DND-41 (cell line): ENCODE measurements at regions not wholly inside any gene's neighbourhood (a gene's known extent, or its start where the extent isn't known, plus 50 kb on each side); places are given as distances from the start of the nearest gene placed in this dataset.

ENCODE experiments used
- CTCF ChIP-seq: IDR thresholded peaks from 2 replicates; pipeline ENCODE4 v1.5.1; 2012; ENCODE audit warnings: borderline replicate concordance, low read length, moderate library complexity, mild to moderate bottlenecking; ENCODE audit not compliant: poor library complexity, severe bottlenecking; ENCODE audit errors: extremely low read depth
- EZH2 ChIP-seq: IDR thresholded peaks from 3 replicates; pipeline ENCODE4 v1.6.1; 2012; ENCODE audit warnings: borderline replicate concordance, low read depth, mild to moderate bottlenecking, moderate library complexity, low read length, inconsistent platforms; ENCODE audit not compliant: severe bottlenecking

DNA sequence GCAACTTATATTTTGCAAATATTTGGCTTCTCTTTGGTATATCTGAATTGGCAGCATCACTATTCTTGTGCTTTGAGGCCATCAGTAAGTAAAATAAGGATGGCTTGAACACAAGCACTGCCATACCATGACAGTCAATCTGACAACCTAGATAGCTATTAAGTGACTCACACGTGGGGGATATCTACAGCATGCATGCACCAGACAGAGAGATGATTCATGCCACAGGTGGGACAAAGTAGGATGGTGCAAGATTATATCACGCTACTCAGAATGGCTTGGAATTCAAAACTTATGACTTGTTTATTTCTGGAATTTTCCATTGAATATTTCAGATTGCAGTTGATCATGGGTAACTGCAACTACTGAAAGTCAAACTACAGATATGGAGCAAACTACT is 675.6 kb upstream of the MDGA2 start:
- TF ChIP-seq CTCF (no peak), EZH2 (no peak)
